HG02973 (cell line): ENCODE measurements at regions not wholly inside any gene's neighbourhood (a gene's known extent, or its start where the extent isn't known, plus 50 kb on each side); places are given as distances from the start of the nearest gene placed in this dataset.

ENCODE experiments used
- ATAC-seq: cut with Tn5 transposase; IDR thresholded peaks from one replicate; pipeline ENCODE4 v1.9.1; 2021; ENCODE audit warnings: moderate library complexity; ENCODE audit not compliant: unreplicated experiment

- no peak for ATAC-seq
Measured at GRCh38 chr4:140316799-140317198, 56.6 kb upstream of the SCOC start.

- no peak for ATAC-seq
Measured at GRCh38 chr4:140315970-140316369, 57.5 kb upstream of the SCOC start.

- no peak for ATAC-seq
Measured at GRCh38 chr4:140315438-140315837, 58.0 kb upstream of the SCOC start.

DNA sequence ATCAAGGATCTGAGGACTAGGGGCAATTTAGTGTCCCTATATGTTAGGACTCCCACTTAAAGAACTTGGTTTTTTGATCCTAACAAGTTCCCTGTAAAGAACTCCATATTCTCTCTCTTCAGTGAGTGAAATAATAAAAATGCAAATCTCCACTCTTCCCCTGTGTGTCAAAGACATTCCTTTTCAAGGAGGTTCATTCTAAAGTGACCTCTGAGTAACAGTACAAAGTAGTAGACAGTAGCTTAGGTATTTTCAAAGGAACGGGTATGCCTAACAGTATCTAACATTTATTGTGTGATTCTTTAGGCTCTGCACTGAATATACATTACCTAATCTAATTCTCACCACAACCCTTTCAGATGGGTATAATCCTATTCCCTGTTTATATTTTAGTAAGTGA lies 58.4 kb upstream of the SCOC start:
- no peak for ATAC-seq

- ATAC-seq = no peak
Measured at GRCh38 chr4:140312100-140312499, 61.3 kb upstream of the SCOC start.

- no peak for ATAC-seq
Measured at GRCh38 chr4:140311257-140311835, 62.1 kb upstream of the SCOC start.

- ATAC-seq = no peak
Measured at GRCh38 chr4:140309124-140309870, 64.1 kb upstream of the SCOC start.

GRCh38 chr4:140308366-140309123 lies 64.9 kb upstream of the SCOC start:
- ATAC-seq = no peak

DNA sequence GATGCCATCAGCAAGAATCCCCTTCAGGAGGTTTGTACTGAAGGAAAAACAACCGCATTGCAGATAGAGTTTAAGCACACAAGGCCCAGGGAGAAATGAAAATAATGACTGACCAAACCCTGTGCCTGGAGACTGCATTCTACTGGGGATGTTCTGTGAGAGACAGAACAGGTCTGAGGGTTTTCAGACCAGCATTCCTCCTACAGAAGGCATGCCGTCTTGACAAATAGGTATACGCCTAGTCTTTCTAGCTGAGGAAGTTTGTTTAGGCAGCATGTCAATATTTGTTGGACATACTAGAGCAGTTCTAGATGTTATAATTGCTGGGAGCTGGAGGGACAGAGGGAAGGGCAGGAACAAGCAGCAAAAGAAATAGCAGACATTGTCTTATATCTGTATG lies 68.4 kb upstream of the SCOC start:
- ATAC-seq = no peak

DNA sequence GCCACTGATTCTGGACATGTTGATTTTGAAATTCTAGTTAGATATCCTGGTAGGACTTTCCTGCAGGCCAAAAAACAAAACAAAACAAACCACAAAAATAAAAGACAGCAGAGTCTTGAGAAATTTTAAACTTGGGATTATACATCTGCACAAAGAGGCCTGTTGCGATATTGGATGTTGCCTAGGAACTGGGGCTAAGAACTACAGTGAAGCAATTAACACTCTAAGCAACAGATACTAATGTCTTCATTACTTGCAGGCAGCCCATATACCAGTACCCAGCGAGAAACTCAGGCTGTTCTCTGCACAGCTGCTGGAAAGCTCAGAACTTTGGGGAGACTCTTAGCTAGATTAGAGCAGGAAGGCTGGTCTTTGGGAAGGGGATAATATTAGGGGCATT lies 69.1 kb upstream of the SCOC start:
- ATAC-seq = no peak

GRCh38 chr4:140302151-140302859 lies 71.1 kb upstream of the SCOC start:
- ATAC-seq = no peak

DNA sequence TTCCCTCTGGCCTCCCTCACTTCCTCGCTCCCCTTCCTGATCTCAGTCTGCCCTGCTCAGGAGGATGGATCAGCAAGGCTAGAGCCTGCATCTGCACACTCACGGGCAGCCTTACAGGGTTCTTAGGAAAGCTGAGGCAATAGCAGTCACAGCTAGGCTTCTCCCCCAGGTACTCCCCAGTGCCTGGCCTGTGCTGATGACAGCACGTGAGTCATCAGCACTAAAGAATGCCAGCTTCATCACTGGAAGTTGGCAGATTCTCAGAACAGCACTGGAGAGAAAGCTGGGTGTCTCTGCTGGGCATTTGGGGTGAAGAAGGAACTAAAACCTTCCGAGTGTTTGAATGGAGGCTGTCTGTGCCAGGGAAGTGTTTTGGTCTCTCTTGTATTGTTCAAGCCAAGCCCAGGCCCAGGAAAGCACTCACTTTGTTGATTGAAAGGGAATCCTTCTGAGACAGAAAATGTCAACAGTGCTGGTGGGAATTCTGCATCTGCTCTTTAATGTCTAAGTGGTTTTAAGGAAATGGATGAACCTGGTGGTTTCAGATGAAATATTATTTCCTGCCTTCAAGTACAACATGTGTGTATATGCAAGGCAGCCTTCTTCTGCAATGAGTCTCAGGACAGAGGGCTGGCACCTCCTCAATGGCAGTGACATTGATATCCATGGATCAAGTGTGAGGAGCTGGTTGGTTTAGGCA lies 73.0 kb upstream of the SCOC start:
- ATAC-seq = no peak

- no peak for ATAC-seq
Measured at GRCh38 chr4:140298001-140298400, 75.4 kb upstream of the SCOC start.

DNA sequence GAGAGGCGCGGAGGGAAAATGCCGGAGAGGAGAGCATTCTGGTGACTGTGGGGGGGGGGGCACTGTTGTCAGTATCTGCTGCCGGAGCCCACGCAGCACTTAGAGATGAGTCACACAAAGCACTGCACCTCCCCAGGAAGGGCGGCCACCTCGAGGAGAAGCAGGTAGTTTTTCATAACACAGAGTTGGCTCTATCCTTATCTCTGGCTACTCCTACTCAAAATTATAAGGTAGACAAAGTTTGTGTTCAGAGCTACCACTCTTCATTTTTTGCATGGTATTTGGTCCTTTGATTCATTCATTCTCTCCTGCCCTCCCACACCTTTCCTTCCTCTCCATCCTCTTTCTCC lies 76.2 kb upstream of the SCOC start:
- ATAC-seq = no peak

GRCh38 chr4:140296335-140297220 lies 76.9 kb upstream of the SCOC start:
- ATAC-seq = no peak

DNA sequence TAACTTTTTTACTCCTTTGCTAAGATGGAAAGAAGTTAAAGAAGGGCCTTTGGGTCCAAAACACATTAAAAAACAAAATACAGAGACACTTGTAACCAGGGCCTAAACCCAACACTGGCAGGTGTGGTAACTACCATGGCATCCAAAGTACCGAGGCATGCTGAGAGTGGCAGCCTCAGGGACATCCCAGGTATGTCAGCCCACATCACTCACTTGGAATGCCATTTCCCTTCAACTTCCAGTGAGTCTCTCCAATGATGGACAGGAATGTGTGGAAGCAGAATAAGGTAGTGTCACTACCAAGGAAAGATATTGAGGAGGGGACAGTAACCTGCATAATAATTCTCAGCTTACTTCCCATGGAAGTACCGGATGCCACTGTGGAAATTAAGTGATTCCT lies 79.5 kb upstream of the SCOC start:
- ATAC-seq = no peak

- no peak for ATAC-seq
Measured at GRCh38 chr4:140291259-140291658, 82.2 kb upstream of the SCOC start.

DNA sequence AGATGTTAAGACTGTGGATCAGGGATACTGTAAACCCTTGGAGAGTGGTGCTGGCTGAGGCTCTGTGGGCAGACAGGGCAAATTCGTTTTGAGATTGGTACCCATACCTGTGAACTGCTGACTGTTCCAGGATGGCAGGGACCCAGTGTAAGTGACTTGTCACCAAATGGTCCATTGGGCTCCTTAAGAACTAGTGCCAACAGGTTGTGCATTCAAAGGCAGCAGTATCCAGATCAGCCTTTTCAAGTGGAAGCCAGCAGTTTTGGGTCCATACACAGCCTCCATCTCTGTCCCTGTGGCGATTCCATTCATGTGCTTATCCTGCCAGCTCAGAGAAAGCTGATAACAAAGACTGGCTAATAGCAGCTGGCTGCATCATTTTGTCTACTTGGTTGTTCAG lies 84.0 kb upstream of the SCOC start:
- ATAC-seq = no peak

DNA sequence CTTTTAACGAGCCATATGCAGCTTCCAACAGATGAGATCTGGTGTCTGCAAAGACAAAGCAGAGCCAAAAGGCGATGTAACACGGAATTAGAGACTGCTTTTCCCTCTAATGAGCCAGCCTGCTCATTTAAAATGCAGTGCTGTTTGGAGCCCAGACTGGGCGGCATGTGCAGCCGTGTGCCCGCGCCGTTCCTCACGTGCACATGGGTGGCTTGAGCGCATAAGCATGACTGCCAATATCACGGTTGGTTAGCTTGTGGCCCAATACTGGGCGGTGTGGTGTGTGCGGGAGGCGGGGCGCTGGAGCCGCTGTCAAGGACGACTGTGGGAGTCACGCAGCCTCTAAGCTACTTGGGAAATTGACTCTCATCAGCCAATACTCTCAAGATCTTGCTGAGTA lies 87.0 kb upstream of the SCOC start:
- no peak for ATAC-seq

DNA sequence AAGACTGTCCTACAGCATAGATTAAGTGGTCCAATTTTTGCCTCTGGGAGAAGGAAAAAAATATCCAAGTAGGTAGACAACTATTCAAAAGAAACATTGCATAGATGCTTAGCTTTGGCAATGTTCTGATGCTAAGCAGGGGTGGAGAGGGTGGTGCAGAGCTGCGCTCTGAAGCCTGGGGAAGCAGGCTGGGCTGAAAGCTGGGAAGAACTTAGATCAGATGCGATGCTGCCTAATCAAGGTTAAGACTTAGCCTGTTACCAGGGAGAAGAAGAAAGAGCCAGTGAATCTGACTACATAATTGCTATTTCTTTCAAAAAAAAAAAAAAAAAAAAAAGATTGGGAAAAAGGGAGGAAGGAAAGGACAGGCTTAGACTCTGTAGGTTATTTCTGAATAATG lies 89.0 kb upstream of the SCOC start:
- ATAC-seq = no peak
